Mesenchymal stem cell (in vitro differentiated cells and primary cell): ENCODE measurements at regions not wholly inside any gene's neighbourhood (a gene's known extent, or its start where the extent isn't known, plus 50 kb on each side); places are given as distances from the start of the nearest gene placed in this dataset.

Experiments
- DNase-seq: peaks from one replicate; pipeline ENCODE4 v3.0.0-alpha.2; 2013
- H2AFZ ChIP-seq: one replicate; pipeline ENCODE4 v1.6.1; 2013; ENCODE audit warnings: low read depth, mild to moderate bottlenecking, control low read depth, inconsistent platforms, low read length, moderate library complexity
- H2AK5ac ChIP-seq: 2 replicates; pipeline ENCODE4 v1.6.1; 2013; ENCODE audit warnings: low read length, moderate library complexity, mild to moderate bottlenecking, inconsistent platforms; ENCODE audit not compliant: severe bottlenecking
- H2BK120ac ChIP-seq: one replicate; pipeline ENCODE4 v1.6.1; 2013; ENCODE audit warnings: low read depth, mild to moderate bottlenecking, inconsistent platforms, low read length, moderate library complexity
- H2BK12ac ChIP-seq, 2 experiments: one replicate each; pipeline ENCODE4 v1.6.1; 2013; ENCODE audit warnings: inconsistent platforms in 2 of 2, low read length in 2 of 2, mild to moderate bottlenecking in 2 of 2, moderate library complexity in 2 of 2, control low read depth in 1 of 2
- H2BK15ac ChIP-seq: one replicate; pipeline ENCODE4 v1.6.1; 2013; ENCODE audit warnings: mild to moderate bottlenecking, low read depth, inconsistent platforms; ENCODE audit not compliant: poor library complexity, severe bottlenecking
- H2BK5ac ChIP-seq: 2 replicates; pipeline ENCODE4 v1.6.1; 2013; ENCODE audit warnings: low read depth, mild to moderate bottlenecking, low read length, control low read depth, inconsistent platforms; ENCODE audit not compliant: poor library complexity, severe bottlenecking
- H3K14ac ChIP-seq, 2 experiments: one replicate each; pipeline ENCODE4 v1.6.1; 2013; ENCODE audit warnings: inconsistent platforms in 2 of 2, low read length in 2 of 2, control low read depth in 1 of 2, mild to moderate bottlenecking in 1 of 2, moderate library complexity in 1 of 2
- H3K18ac ChIP-seq, 2 experiments: one replicate each; pipeline ENCODE4 v1.6.1; 2013; ENCODE audit warnings: inconsistent platforms in 2 of 2, low read length in 2 of 2, control low read depth in 1 of 2, low read depth in 1 of 2, mild to moderate bottlenecking in 1 of 2
- H3K23ac ChIP-seq, 2 experiments: one replicate each; pipeline ENCODE4 v1.6.1; 2013; ENCODE audit warnings: inconsistent platforms in 2 of 2, low read length in 2 of 2, mild to moderate bottlenecking in 2 of 2, moderate library complexity in 2 of 2, control low read depth in 1 of 2
- H3K27ac ChIP-seq: 2 replicates; pipeline ENCODE4 v1.5.1; 2013; ENCODE audit warnings: mild to moderate bottlenecking, moderate library complexity, low read length, control low read depth, inconsistent platforms; ENCODE audit not compliant: poor library complexity, severe bottlenecking
- H3K27me3 ChIP-seq, 2 experiments: 2 replicates each; pipeline versions ENCODE4 v1.6.1 to v1.7.0; 2013; ENCODE audit warnings: low read length in 2 of 2, mild to moderate bottlenecking in 2 of 2, moderate library complexity in 2 of 2, control low read depth in 1 of 2, inconsistent platforms in 1 of 2; ENCODE audit not compliant: control insufficient read depth in 1 of 2, insufficient read depth in 1 of 2
- H3K36me3 ChIP-seq, 2 experiments: 2 replicates each; pipeline versions ENCODE4 v1.6.1 to v1.7.0; 2013; ENCODE audit warnings: low read length in 2 of 2, control low read depth in 1 of 2, inconsistent platforms in 1 of 2, low read depth in 1 of 2, mild to moderate bottlenecking in 1 of 2; ENCODE audit not compliant: insufficient read depth in 2 of 2, control insufficient read depth in 1 of 2
- H3K4ac ChIP-seq, 2 experiments: one replicate each; pipeline ENCODE4 v1.6.1; 2013; ENCODE audit warnings: inconsistent platforms in 2 of 2, low read length in 2 of 2, mild to moderate bottlenecking in 2 of 2, moderate library complexity in 2 of 2, control low read depth in 1 of 2, low read depth in 1 of 2
- H3K4me1 ChIP-seq: 2 replicates; pipeline ENCODE4 v1.6.1; 2013; ENCODE audit warnings: low read depth, low read length, control low read depth; ENCODE audit not compliant: control insufficient read depth, insufficient read depth
- H3K4me2 ChIP-seq: 2 replicates; pipeline ENCODE4 v1.6.1; 2013; ENCODE audit warnings: low read length, mild to moderate bottlenecking, inconsistent platforms; ENCODE audit not compliant: poor library complexity, severe bottlenecking
- H3K4me3 ChIP-seq, 2 experiments: 2 replicates each; pipeline versions ENCODE4 v1.5.1 to v1.7.0; 2013; ENCODE audit warnings: low read length in 2 of 2, mild to moderate bottlenecking in 2 of 2, control low read depth in 1 of 2, low read depth in 1 of 2; ENCODE audit not compliant: insufficient read depth in 1 of 2
- H3K79me1 ChIP-seq: replicated peaks from 2 replicates; pipeline ENCODE4 v1.6.1; 2013; ENCODE audit warnings: mild to moderate bottlenecking, control low read depth, low read length, inconsistent platforms; ENCODE audit not compliant: poor library complexity, severe bottlenecking
- H3K9ac ChIP-seq: 2 replicates; pipeline ENCODE4 v1.7.0; 2013; ENCODE audit warnings: mild to moderate bottlenecking, low read length, moderate library complexity
- H3K9me3 ChIP-seq: 2 replicates; pipeline ENCODE4 v1.7.0; 2013; ENCODE audit warnings: mild to moderate bottlenecking, low read length; ENCODE audit not compliant: control insufficient read depth
- H4K8ac ChIP-seq: one replicate; pipeline ENCODE4 v1.6.1; 2013; ENCODE audit warnings: inconsistent platforms, mild to moderate bottlenecking, low read length, moderate library complexity
- H4K91ac ChIP-seq: one replicate; pipeline ENCODE4 v1.6.1; 2013; ENCODE audit warnings: mild to moderate bottlenecking, low read length, inconsistent platforms
- WGBS: methylation state at CpG from one replicate; pipeline ENCODE4 v1.1.7; 2013; ENCODE audit warnings: mixed read lengths; 5-methylcytosine and 5-hydroxymethylcytosine counted together

GRCh38 chr5:4216142-4216541 is 620.5 kb downstream of the IRX1 start:
- no peak overlapping the region for H4K8ac ChIP-seq
- no peak overlapping the region for H2BK12ac ChIP-seq
- no peak overlapping the region for H2BK120ac ChIP-seq
- no peak overlapping the region for H3K9ac ChIP-seq
- no peaks in the 10 kb centered on the region for H3K27me3 ChIP-seq
- H4K91ac ChIP-seq: no peak overlapping the region
- H3K14ac ChIP-seq: no peak overlapping the region
- H3K27ac ChIP-seq: no peak overlapping the region
- no peak overlapping the region for H2AK5ac ChIP-seq
- DNase-seq: no peak
- no peak overlapping the region for H3K4me3 ChIP-seq
- no peaks in the 10 kb centered on the region for H3K4me1 ChIP-seq
- no peak overlapping the region for H2BK15ac ChIP-seq
- H3K9me3 ChIP-seq: peaks cover 17% of the 10 kb centered on the region
- no peak overlapping the region for H3K4ac ChIP-seq
- no peaks in the 10 kb centered on the region for H3K79me1 ChIP-seq
- no peak overlapping the region for H3K18ac ChIP-seq
- H2AFZ ChIP-seq: no peak overlapping the region
- H3K23ac ChIP-seq: no peak overlapping the region
- H3K36me3 ChIP-seq: no peaks in the 10 kb centered on the region
- 50% methylated on average over 2 of the region's 3 CpGs for WGBS
- no peak overlapping the region for H3K4me2 ChIP-seq
- no peak overlapping the region for H2BK5ac ChIP-seq

GRCh38 chr5:4220016-4220415 is 624.4 kb downstream of the IRX1 start:
- Histone ChIP-seq H2BK5ac (no peak overlapping the region), H4K8ac (no peak overlapping the region), H3K27me3 (no peaks in the 10 kb centered on the region), H2BK15ac (no peak overlapping the region), H4K91ac (no peak overlapping the region), H3K23ac (no peak overlapping the region), H3K4me3 (no peak overlapping the region), H3K14ac (no peak overlapping the region), H2AK5ac (no peak overlapping the region), H2AFZ (no peak overlapping the region), H3K79me1 (no peaks in the 10 kb centered on the region), H3K18ac (no peak overlapping the region), H3K9me3 (peaks cover 10% of the 10 kb centered on the region), H2BK12ac (no peak overlapping the region), H3K4me1 (no peaks in the 10 kb centered on the region), H2BK120ac (no peak overlapping the region), H3K4ac (no peak overlapping the region), H3K27ac (no peak overlapping the region), H3K9ac (no peak overlapping the region), H3K36me3 (no peaks in the 10 kb centered on the region), H3K4me2 (no peak overlapping the region)
- DNase-seq: no peak
- 82% methylated on average over 6 of the region's 7 CpGs for WGBS

GRCh38 chr5:4221048-4221447 is 625.4 kb downstream of the IRX1 start:
- no peak overlapping the region for H2AK5ac ChIP-seq
- no peak overlapping the region for H4K8ac ChIP-seq
- no peak overlapping the region for H2BK120ac ChIP-seq
- 69% methylated on average over 7 of the region's 8 CpGs for WGBS
- no peaks in the 10 kb centered on the region for H3K79me1 ChIP-seq
- no peaks in the 10 kb centered on the region for H3K4me1 ChIP-seq
- H3K27ac ChIP-seq: no peak overlapping the region
- no peak overlapping the region for H3K23ac ChIP-seq
- H3K18ac ChIP-seq: no peak overlapping the region
- H2BK15ac ChIP-seq: no peak overlapping the region
- no peak overlapping the region for H3K4me3 ChIP-seq
- H3K4me2 ChIP-seq: no peak overlapping the region
- no peak overlapping the region for H3K9ac ChIP-seq
- no peak overlapping the region for H2BK5ac ChIP-seq
- H2BK12ac ChIP-seq: no peak overlapping the region
- no peaks in the 10 kb centered on the region for H3K36me3 ChIP-seq
- no peak overlapping the region for H4K91ac ChIP-seq
- H3K9me3 ChIP-seq: peaks cover 10% of the 10 kb centered on the region
- H3K27me3 ChIP-seq: no peaks in the 10 kb centered on the region
- no peak overlapping the region for H3K4ac ChIP-seq
- no peak for DNase-seq
- no peak overlapping the region for H3K14ac ChIP-seq
- no peak overlapping the region for H2AFZ ChIP-seq

- no peak for DNase-seq
- Histone ChIP-seq H3K9ac (no peak overlapping the region), H3K4me2 (no peak overlapping the region), H3K4me3 (no peak overlapping the region), H3K79me1 (no peaks in the 10 kb centered on the region), H4K8ac (no peak overlapping the region), H4K91ac (no peak overlapping the region), H3K27ac (no peak overlapping the region), H2BK5ac (no peak overlapping the region), H3K27me3 (no peaks in the 10 kb centered on the region), H3K14ac (no peak overlapping the region), H3K36me3 (no peaks in the 10 kb centered on the region), H2BK12ac (no peak overlapping the region), H3K9me3 (peaks cover 10% of the 10 kb centered on the region), H2BK15ac (no peak overlapping the region), H2AFZ (no peak overlapping the region), H3K23ac (no peak overlapping the region), H2BK120ac (no peak overlapping the region), H2AK5ac (no peak overlapping the region), H3K4ac (no peak overlapping the region), H3K4me1 (no peaks in the 10 kb centered on the region), H3K18ac (no peak overlapping the region)
- WGBS: 83% methylated on average over 6 of the region's 6 CpGs
Observed at GRCh38 chr5:4222147-4222546, 626.5 kb downstream of the IRX1 start.
